HUES64 (cell line): ENCODE measurements at regions not wholly inside any gene's neighbourhood (a gene's known extent, or its start where the extent isn't known, plus 50 kb on each side); places are given as distances from the start of the nearest gene placed in this dataset.

Experiments
- H3K27ac ChIP-seq: 2 replicates; pipeline ENCODE4 v1.7.0; 2013; ENCODE audit warnings: low read depth, low read length, inconsistent platforms
- H3K27me3 ChIP-seq: 2 replicates; pipeline ENCODE4 v1.6.1; 2013; ENCODE audit warnings: mild to moderate bottlenecking, low read length; ENCODE audit not compliant: insufficient read depth
- H3K36me3 ChIP-seq: 2 replicates; pipeline ENCODE4 v1.6.1; 2013; ENCODE audit warnings: mild to moderate bottlenecking, low read length; ENCODE audit not compliant: insufficient read depth
- H3K4me1 ChIP-seq: 2 replicates; pipeline ENCODE4 v1.6.1; 2013; ENCODE audit warnings: mild to moderate bottlenecking, low read length, moderate library complexity; ENCODE audit not compliant: insufficient read depth
- H3K4me3 ChIP-seq: 2 replicates; pipeline ENCODE4 v1.5.1; 2013; ENCODE audit warnings: mild to moderate bottlenecking, low read length, moderate library complexity
- H3K9ac ChIP-seq: 2 replicates; pipeline ENCODE4 v1.6.1; 2013; ENCODE audit warnings: mild to moderate bottlenecking, low read depth, low read length
- H3K9me3 ChIP-seq: 2 replicates; pipeline ENCODE4 v1.6.1; 2013; ENCODE audit warnings: low read depth, low read length; ENCODE audit not compliant: insufficient read depth
- WGBS: fragments of 150-250, 120-280 bp; methylation state at CpG from one replicate; pipeline ENCODE4 v1.1.7; 2013; ENCODE audit warnings: missing lambda C conversion rate; 5-methylcytosine and 5-hydroxymethylcytosine counted together

GRCh38 chr5:68544091-68544647 is 328.6 kb downstream of the PIK3R1 start:
- no peaks in the 10 kb centered on the region for H3K27me3 ChIP-seq
- H3K9ac ChIP-seq, result no peak overlapping the region
- no peaks in the 10 kb centered on the region for H3K36me3 ChIP-seq
- no peaks in the 10 kb centered on the region for H3K9me3 ChIP-seq
- no peak overlapping the region for H3K27ac ChIP-seq
- peaks cover 13% of the 10 kb centered on the region for H3K4me1 ChIP-seq
- 91% methylated on average over 8 of the region's 8 CpGs for WGBS
- H3K4me3 ChIP-seq, result no peak overlapping the region

- H3K27ac ChIP-seq, result no peak overlapping the region
- WGBS, result 91% methylated on average over 13 of the region's 14 CpGs
- no peak overlapping the region for H3K9ac ChIP-seq
- no peak overlapping the region for H3K4me3 ChIP-seq
- no peaks in the 10 kb centered on the region for H3K9me3 ChIP-seq
- H3K27me3 ChIP-seq, result no peaks in the 10 kb centered on the region
- H3K36me3 ChIP-seq, result no peaks in the 10 kb centered on the region
- peaks cover 13% of the 10 kb centered on the region for H3K4me1 ChIP-seq
These were observed 329.3 kb downstream of the PIK3R1 start for GRCh38 chr5:68544648-68545552.

- H3K27me3 ChIP-seq, result no peaks in the 10 kb centered on the region
- no peaks in the 10 kb centered on the region for H3K9me3 ChIP-seq
- WGBS, result 77% methylated on average over 7 of the region's 7 CpGs
These were observed 330.2 kb downstream of the PIK3R1 start for GRCh38 chr5:68545636-68546295.

GRCh38 chr5:68547056-68547455 is 331.5 kb downstream of the PIK3R1 start:
- Histone ChIP-seq H3K36me3 (no peaks in the 10 kb centered on the region), H3K9me3 (no peaks in the 10 kb centered on the region), H3K27me3 (no peaks in the 10 kb centered on the region), H3K27ac (no peak overlapping the region), H3K4me3 (no peak overlapping the region), H3K4me1 (no peaks in the 10 kb centered on the region), H3K9ac (no peak overlapping the region)
- WGBS, result 94% methylated on average over 3 of the region's 3 CpGs

More at GRCh38 chr5:68545636-68546295, 330.2 kb downstream of the PIK3R1 start:
- H3K27ac ChIP-seq, result no peak overlapping the region
- H3K4me1 ChIP-seq, result peaks cover 8% of the 10 kb centered on the region
- no peak overlapping the region for H3K4me3 ChIP-seq
- H3K9ac ChIP-seq, result no peak overlapping the region
- H3K36me3 ChIP-seq, result no peaks in the 10 kb centered on the region

GRCh38 chr5:68547622-68548021 is 332.1 kb downstream of the PIK3R1 start:
- no peak overlapping the region for H3K4me3 ChIP-seq
- H3K9ac ChIP-seq, result no peak overlapping the region
- H3K36me3 ChIP-seq, result no peaks in the 10 kb centered on the region

GRCh38 chr5:68548959-68549676 is 333.6 kb downstream of the PIK3R1 start:
- no peak overlapping the region for H3K9ac ChIP-seq
- H3K4me3 ChIP-seq, result no peak overlapping the region
- H3K27me3 ChIP-seq, result no peaks in the 10 kb centered on the region
- 91% methylated on average over 12 of the region's 13 CpGs for WGBS
- H3K27ac ChIP-seq, result no peak overlapping the region
- no peaks in the 10 kb centered on the region for H3K4me1 ChIP-seq
- H3K36me3 ChIP-seq, result no peaks in the 10 kb centered on the region
- no peaks in the 10 kb centered on the region for H3K9me3 ChIP-seq

More at GRCh38 chr5:68547622-68548021, 332.1 kb downstream of the PIK3R1 start:
- H3K27ac ChIP-seq, result no peak overlapping the region
- H3K4me1 ChIP-seq, result no peaks in the 10 kb centered on the region
- no peaks in the 10 kb centered on the region for H3K9me3 ChIP-seq
- H3K27me3 ChIP-seq, result no peaks in the 10 kb centered on the region

GRCh38 chr5:68550015-68550414 is 334.5 kb downstream of the PIK3R1 start:
- Histone ChIP-seq H3K4me3 (no peak overlapping the region), H3K4me1 (no peaks in the 10 kb centered on the region), H3K9me3 (no peaks in the 10 kb centered on the region), H3K9ac (no peak overlapping the region), H3K27me3 (no peaks in the 10 kb centered on the region), H3K27ac (no peak overlapping the region), H3K36me3 (no peaks in the 10 kb centered on the region)

GRCh38 chr5:68551436-68551835 is 335.9 kb downstream of the PIK3R1 start:
- Histone ChIP-seq H3K9ac (no peak overlapping the region), H3K27ac (no peak overlapping the region), H3K27me3 (no peaks in the 10 kb centered on the region), H3K36me3 (no peaks in the 10 kb centered on the region), H3K4me1 (no peaks in the 10 kb centered on the region; the same call in 1 of the 2 replicates), H3K9me3 (no peaks in the 10 kb centered on the region), H3K4me3 (no peak overlapping the region)
- WGBS, result 74% methylated on average over 5 of the region's 5 CpGs

- 88% methylated on average over 8 of the region's 8 CpGs for WGBS
- H3K27me3 ChIP-seq, result no peaks in the 10 kb centered on the region
- H3K9me3 ChIP-seq, result 0 out of 2 replicates have a peak, but pooled peaks cover 3% of the 10 kb centered on the region
- no peak overlapping the region for H3K4me3 ChIP-seq
- no peaks in the 10 kb centered on the region for H3K36me3 ChIP-seq
- no peak overlapping the region for H3K9ac ChIP-seq
- H3K4me1 ChIP-seq, result no peaks in the 10 kb centered on the region; the same call in 1 of the 2 replicates
- no peak overlapping the region for H3K27ac ChIP-seq
These were observed 339.2 kb downstream of the PIK3R1 start for GRCh38 chr5:68554571-68555279.

- H3K27me3 ChIP-seq, result no peaks in the 10 kb centered on the region
- WGBS, result 93% methylated on average over 6 of the region's 6 CpGs
- 0 out of 2 replicates have a peak, but pooled peaks cover 3% of the 10 kb centered on the region for H3K9me3 ChIP-seq
- H3K27ac ChIP-seq, result no peak overlapping the region
- no peaks in the 10 kb centered on the region; the same call in 1 of the 2 replicates for H3K4me1 ChIP-seq
- no peak overlapping the region for H3K4me3 ChIP-seq
- no peak overlapping the region for H3K9ac ChIP-seq
- no peaks in the 10 kb centered on the region for H3K36me3 ChIP-seq
These were observed 340.5 kb downstream of the PIK3R1 start for GRCh38 chr5:68555907-68556681.
